22Rv1 (cell line): ENCODE measurements at regions not wholly inside any gene's neighbourhood (a gene's known extent, or its start where the extent isn't known, plus 50 kb on each side); places are given as distances from the start of the nearest gene placed in this dataset.

Experiments used
- H3K27ac ChIP-seq: fragments of 450-650 bp; 2 replicates; pipeline ENCODE4 v1.5.1; 2017
- ZFX ChIP-seq: fragments of 450-650 bp; IDR thresholded peaks from 2 replicates; pipeline ENCODE4 v1.6.1; 2017; ENCODE audit warnings: antibody characterized with exemption, borderline replicate concordance
- TF ChIP-seq, protein P1 (sequence below): fragments of 450-650 bp; IDR thresholded peaks from 2 replicates; pipeline ENCODE4 v1.5.1; 2017; ENCODE audit warnings: mild to moderate bottlenecking

DNA sequence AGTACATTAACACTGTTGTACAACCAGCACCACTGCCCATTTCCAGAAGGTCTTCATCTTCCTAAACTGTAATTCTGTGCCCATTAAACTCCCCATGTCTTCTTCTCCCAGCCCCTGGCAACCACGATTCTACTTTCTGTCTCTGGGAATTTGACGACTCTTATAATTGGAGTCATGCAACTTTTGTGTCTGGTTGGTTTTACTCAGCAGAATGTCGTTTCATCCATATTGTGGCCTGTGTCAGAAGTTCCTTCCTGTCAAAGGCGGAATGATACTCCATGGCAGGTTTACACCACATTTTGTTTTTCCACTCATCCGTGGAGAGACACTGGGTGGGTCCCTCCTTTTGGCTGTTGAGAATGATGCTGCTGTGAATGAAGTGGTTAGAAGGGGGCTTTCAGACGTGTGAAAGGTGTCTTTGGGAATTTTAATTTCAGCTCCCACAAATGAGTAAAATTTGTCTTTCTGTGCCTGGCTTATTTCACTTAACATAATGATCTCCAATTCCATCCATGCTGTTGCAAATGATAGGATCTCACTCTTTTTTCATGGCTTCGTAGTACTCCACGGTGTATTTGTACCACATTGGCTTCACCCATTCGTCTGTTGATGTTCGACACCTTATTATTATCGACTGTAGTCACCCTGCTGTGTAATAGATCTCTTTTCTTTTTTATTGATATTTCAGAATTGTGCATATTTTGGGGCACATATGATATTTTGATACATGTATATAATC lies 86.1 kb upstream of the SEPTIN5 start:
- H3K27ac ChIP-seq = no peak overlapping the region
- TF ChIP-seq, protein P1, sequence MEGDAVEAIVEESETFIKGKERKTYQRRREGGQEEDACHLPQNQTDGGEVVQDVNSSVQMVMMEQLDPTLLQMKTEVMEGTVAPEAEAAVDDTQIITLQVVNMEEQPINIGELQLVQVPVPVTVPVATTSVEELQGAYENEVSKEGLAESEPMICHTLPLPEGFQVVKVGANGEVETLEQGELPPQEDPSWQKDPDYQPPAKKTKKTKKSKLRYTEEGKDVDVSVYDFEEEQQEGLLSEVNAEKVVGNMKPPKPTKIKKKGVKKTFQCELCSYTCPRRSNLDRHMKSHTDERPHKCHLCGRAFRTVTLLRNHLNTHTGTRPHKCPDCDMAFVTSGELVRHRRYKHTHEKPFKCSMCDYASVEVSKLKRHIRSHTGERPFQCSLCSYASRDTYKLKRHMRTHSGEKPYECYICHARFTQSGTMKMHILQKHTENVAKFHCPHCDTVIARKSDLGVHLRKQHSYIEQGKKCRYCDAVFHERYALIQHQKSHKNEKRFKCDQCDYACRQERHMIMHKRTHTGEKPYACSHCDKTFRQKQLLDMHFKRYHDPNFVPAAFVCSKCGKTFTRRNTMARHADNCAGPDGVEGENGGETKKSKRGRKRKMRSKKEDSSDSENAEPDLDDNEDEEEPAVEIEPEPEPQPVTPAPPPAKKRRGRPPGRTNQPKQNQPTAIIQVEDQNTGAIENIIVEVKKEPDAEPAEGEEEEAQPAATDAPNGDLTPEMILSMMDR = no peak
- no peak for TF ChIP-seq ZFX

DNA sequence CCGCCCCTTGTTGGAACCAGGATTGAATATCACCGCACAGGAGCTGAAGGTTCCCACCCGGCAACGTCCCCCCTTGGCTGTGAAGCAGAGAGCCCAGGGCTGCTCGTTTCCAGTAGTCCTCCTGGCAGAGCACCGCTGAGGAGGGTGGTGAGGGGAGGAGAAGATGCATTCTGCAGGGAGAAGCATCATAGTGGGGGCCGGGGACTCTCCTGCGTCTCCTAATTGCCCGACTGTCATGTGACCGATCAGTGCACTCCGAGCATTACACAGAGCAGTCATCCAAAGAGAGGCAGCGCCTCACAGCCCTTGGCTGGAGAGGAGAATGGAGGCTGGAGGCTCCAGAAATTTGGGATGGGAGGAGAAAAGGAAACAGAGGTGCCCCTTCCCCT lies 85.0 kb upstream of the SEPTIN5 start:
- no peak overlapping the region for H3K27ac ChIP-seq
- TF ChIP-seq, protein P1 = no peak
- TF ChIP-seq ZFX = no peak

DNA sequence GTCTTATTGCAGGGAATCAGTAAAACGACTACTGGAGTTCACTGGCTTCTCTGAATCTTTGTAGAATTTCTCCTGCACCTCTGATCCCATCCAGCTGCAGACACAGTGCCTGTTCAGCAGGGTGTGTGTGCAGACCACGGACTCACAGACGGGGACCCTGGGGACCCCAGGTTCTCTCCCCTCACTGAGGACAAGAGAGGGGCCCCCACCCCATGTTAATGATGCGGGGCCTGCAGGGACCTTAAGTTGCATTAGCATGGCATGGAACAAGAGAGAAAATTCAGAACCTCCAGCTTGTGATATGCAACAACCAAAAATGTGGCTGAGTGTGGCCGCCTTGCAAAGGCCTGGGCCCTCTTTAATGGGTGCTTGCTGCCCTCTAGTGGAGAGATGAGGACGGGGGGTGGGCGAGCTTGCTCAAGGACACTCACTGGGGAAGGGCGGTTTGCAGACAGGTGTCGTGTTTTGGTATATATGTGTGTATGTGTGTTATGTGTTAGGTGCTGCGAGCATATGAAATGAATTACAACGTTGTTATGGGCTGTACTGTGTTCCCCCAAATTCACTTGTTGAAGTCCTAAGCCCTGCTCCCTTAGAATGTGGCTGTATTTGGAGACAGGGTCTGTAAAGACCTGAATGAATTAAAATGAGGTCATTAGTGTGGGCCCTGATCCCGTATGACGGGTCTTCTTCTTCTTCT lies 84.4 kb upstream of the SEPTIN5 start:
- H3K27ac ChIP-seq = no peak overlapping the region
- TF ChIP-seq, protein P1 = peak; percentile 89
- TF ChIP-seq ZFX = no peak

DNA sequence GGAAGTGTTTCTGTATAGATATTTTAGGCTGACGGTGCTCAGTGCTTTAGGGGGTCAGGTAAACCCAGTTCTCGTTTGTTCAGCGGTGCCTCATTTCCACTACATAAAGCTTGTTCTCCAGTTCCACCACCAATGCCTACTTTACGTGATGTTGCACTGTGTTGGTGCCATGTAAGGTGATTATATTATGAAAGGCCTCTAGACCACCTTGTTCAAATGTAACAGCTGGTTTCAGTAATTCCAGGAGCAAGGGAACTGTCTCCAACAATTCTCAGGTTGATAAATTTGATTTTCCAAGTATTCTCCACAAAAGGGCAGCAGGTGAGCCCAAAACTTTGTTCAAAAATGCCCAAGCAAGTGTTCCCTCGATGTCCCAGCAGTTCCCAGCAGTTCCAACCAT lies 83.7 kb upstream of the SEPTIN5 start:
- TF ChIP-seq ZFX = no peak
- TF ChIP-seq, protein P1 = no peak

DNA sequence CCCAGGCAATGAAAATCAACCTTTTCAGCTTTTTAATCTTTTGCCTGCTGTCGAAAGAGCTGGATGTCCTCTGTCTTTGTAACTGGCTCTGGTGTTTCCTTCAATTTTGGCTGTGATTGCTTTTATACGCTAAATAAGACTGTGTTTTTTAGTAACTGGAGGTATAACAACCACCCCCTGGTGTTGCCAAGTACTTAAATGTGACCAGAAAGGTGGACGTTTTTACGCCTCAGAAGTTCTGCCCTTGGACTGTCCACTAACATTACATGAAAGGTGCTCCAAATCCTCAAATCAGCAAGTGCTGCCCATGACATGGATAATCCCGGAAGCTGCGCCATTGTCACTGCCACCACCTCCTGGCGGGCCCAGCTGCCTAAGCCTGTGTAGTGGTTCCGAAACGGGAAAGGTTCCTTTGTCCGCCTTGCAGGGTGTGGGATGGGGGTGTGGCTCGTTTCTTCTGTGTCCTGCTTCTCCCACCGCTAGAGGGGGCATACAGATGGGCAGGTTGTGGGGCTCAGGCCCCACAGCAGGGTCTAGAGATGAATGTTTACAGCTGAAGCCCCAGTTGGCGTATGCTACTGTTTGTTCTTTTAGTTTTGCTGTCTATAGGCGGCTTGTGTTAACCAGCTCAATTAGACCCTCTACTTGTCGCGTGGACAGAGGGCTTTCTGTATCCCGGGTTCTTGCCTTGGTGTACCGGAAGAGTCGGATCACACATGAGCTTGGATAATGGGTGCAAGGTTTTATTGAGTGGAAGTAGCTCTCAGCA lies 82.2 kb upstream of the SEPTIN5 start:
- no peak overlapping the region for H3K27ac ChIP-seq
- TF ChIP-seq, protein P1 = peak; percentile 73
- TF ChIP-seq ZFX = no peak

More for the DNA sequence above, 83.7 kb upstream of the SEPTIN5 start:
- no peak overlapping the region for H3K27ac ChIP-seq

DNA sequence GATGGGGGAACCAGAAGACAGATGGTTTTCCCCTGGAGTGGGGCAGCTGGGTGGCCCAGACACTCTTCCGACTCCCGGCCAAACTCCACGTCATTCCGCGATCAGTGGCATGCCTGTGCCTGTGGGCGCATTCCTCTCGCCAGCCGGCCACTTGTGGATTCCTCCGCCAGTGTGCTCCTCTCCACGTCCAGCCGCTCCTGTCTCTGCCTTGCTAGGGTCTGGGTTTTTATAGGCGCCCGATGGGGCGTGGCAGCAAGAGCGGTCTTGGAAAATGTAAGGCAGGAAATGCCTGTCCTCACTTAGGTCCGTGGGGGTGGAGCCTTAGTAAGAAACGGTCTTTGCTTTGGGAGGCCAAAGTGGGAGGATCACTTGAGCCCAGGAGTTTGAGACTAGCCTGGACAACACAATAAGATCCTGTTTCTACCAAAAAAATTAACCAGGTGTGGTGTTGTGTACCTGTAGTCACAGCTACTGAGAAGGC lies 81.6 kb upstream of the SEPTIN5 start:
- TF ChIP-seq, protein P1 = no peak
- TF ChIP-seq ZFX = no peak
- no peak overlapping the region for H3K27ac ChIP-seq
